ENCODE measurements at regions not wholly inside any gene's neighbourhood (a gene's known extent, or its start where the extent isn't known, plus 50 kb on each side); places are given as distances from the start of the nearest gene placed in this dataset.

- no peak for DNase-seq (ENCODE audit: low read depth)
- H3K4me3 ChIP-seq (ENCODE audit: low read length) = no peak overlapping the region
- TF ChIP-seq CTCF (conservative IDR thresholded peaks at IDR 0.05; ENCODE audit: low read length) = no peak
Observed at GRCh38 chr3:191808073-191808472, 347.1 kb downstream of the PYDC2 start.

- DNase-seq (ENCODE audit: low read depth) = no peak
- no peak for TF ChIP-seq CTCF (conservative IDR thresholded peaks at IDR 0.05; ENCODE audit: low read length)
Observed at GRCh38 chr3:191809326-191809949, 348.5 kb downstream of the PYDC2 start.

GRCh38 chr3:191813245-191813644, 352.3 kb downstream of the PYDC2 start:
- TF ChIP-seq CTCF (conservative IDR thresholded peaks at IDR 0.05; ENCODE audit: low read length) = no peak
- no peak overlapping the region for H3K4me3 ChIP-seq (ENCODE audit: low read length)
- DNase-seq (ENCODE audit: low read depth) = no peak

More at GRCh38 chr3:191809326-191809949, 348.5 kb downstream of the PYDC2 start:
- no peak overlapping the region for H3K4me3 ChIP-seq (ENCODE audit: low read length)

GRCh38 chr3:191848818-191849217, 387.9 kb downstream of the PYDC2 start:
- no peak overlapping the region for H3K4me3 ChIP-seq (ENCODE audit: low read length)
- DNase-seq (ENCODE audit: low read depth) = no peak
- no peak for TF ChIP-seq CTCF (conservative IDR thresholded peaks at IDR 0.05; ENCODE audit: low read length)

GRCh38 chr3:191859531-191859930, 398.6 kb downstream of the PYDC2 start:
- no peak for TF ChIP-seq CTCF (conservative IDR thresholded peaks at IDR 0.05; ENCODE audit: low read length)
- H3K4me3 ChIP-seq (ENCODE audit: low read length) = no peak overlapping the region
- DNase-seq (ENCODE audit: low read depth) = no peak

- no peak overlapping the region for H3K4me3 ChIP-seq (ENCODE audit: low read length)
- no peak for TF ChIP-seq CTCF (conservative IDR thresholded peaks at IDR 0.05; ENCODE audit: low read length)
- DNase-seq (ENCODE audit: low read depth) = no peak
Observed at GRCh38 chr3:191869738-191870415, 408.9 kb downstream of the PYDC2 start.

- no peak for TF ChIP-seq CTCF (conservative IDR thresholded peaks at IDR 0.05; ENCODE audit: low read length)
- no peak overlapping the region for H3K4me3 ChIP-seq (ENCODE audit: low read length)
- no peak for DNase-seq (ENCODE audit: low read depth)
Observed at GRCh38 chr3:191873736-191874135, 412.8 kb downstream of the PYDC2 start.

All from AG10803 (cell line).